ENCODE measurements at regions not wholly inside any gene's neighbourhood (a gene's known extent, or its start where the extent isn't known, plus 50 kb on each side); places are given as distances from the start of the nearest gene placed in this dataset.

- no peak for DNase-seq (ENCODE audit: low read depth in 3 of 3, low spot score in 1 of 3)
Measured at GRCh38 chr15:91660174-91660649, 193.3 kb upstream of the SLCO3A1 start.

GRCh38 chr15:91664224-91664836 lies 189.2 kb upstream of the SLCO3A1 start:
- no peak for DNase-seq (ENCODE audit: low read depth in 3 of 3, low spot score in 1 of 3)

GRCh38 chr15:91665212-91665611 lies 188.3 kb upstream of the SLCO3A1 start:
- DNase-seq (ENCODE audit: low read depth in 3 of 3, low spot score in 1 of 3) = no peak

- DNase-seq (ENCODE audit: low read depth in 3 of 3, low spot score in 1 of 3) = no peak
Measured at GRCh38 chr15:91668370-91668769, 185.1 kb upstream of the SLCO3A1 start.

GRCh38 chr15:91670108-91670507 lies 183.4 kb upstream of the SLCO3A1 start:
- no peak for DNase-seq (ENCODE audit: low read depth in 3 of 3, low spot score in 1 of 3)

- no peak for DNase-seq (ENCODE audit: low read depth in 3 of 3, low spot score in 1 of 3)
Measured at GRCh38 chr15:91678003-91678402, 175.5 kb upstream of the SLCO3A1 start.

- DNase-seq (ENCODE audit: low read depth in 3 of 3, low spot score in 1 of 3) = no peak
Measured at GRCh38 chr15:91679447-91679846, 174.1 kb upstream of the SLCO3A1 start.

- DNase-seq (ENCODE audit: low read depth in 3 of 3, low spot score in 1 of 3) = no peak
Measured at GRCh38 chr15:91685436-91685835, 168.1 kb upstream of the SLCO3A1 start.

- no peak for DNase-seq (ENCODE audit: low read depth in 3 of 3, low spot score in 1 of 3)
Measured at GRCh38 chr15:91688811-91689210, 164.7 kb upstream of the SLCO3A1 start.

- no peak for DNase-seq (ENCODE audit: low read depth in 3 of 3, low spot score in 1 of 3)
Measured at GRCh38 chr15:91689377-91689776, 164.1 kb upstream of the SLCO3A1 start.

GRCh38 chr15:91692596-91692995 lies 160.9 kb upstream of the SLCO3A1 start:
- no peak for DNase-seq (ENCODE audit: low read depth in 3 of 3, low spot score in 1 of 3)

- no peak for DNase-seq (ENCODE audit: low read depth in 3 of 3, low spot score in 1 of 3)
Measured at GRCh38 chr15:91694131-91694830, 159.2 kb upstream of the SLCO3A1 start.

GRCh38 chr15:91694831-91695210 lies 158.7 kb upstream of the SLCO3A1 start:
- no peak for DNase-seq (ENCODE audit: low read depth in 3 of 3, low spot score in 1 of 3)

GRCh38 chr15:91695799-91696198 lies 157.7 kb upstream of the SLCO3A1 start:
- DNase-seq (ENCODE audit: low read depth in 3 of 3, low spot score in 1 of 3) = no peak

GRCh38 chr15:91696981-91697380 lies 156.5 kb upstream of the SLCO3A1 start:
- no peak for DNase-seq (ENCODE audit: low read depth in 3 of 3, low spot score in 1 of 3)

- no peak for DNase-seq (ENCODE audit: low read depth in 3 of 3, low spot score in 1 of 3)
Measured at GRCh38 chr15:91698241-91698640, 155.3 kb upstream of the SLCO3A1 start.

GRCh38 chr15:91699741-91700140 lies 153.8 kb upstream of the SLCO3A1 start:
- no peak for DNase-seq (ENCODE audit: low read depth in 3 of 3, low spot score in 1 of 3)

GRCh38 chr15:91703274-91703673 lies 150.2 kb upstream of the SLCO3A1 start:
- DNase-seq (ENCODE audit: low read depth in 3 of 3, low spot score in 1 of 3) = no peak

GRCh38 chr15:91704343-91704742 lies 149.2 kb upstream of the SLCO3A1 start:
- no peak for DNase-seq (ENCODE audit: low read depth in 3 of 3, low spot score in 1 of 3)

- peak; percentile 63 to 65 (median 64) for DNase-seq (ENCODE audit: low read depth in 3 of 3, low spot score in 1 of 3)
Measured at GRCh38 chr15:91706322-91707032, 147.0 kb upstream of the SLCO3A1 start.

GRCh38 chr15:91710080-91710698 lies 143.3 kb upstream of the SLCO3A1 start:
- no peak for DNase-seq (ENCODE audit: low read depth in 3 of 3, low spot score in 1 of 3)

Measured in stimulated activated CD4-positive, alpha-beta T cell treated with anti-CD3 and anti-CD28 coated beads, TNF-alpha, amount 100 ng/mL, for 1 hour (primary cell).